Retina (tissue), 1 donor: ENCODE measurements at regions not wholly inside any gene's neighbourhood (a gene's known extent, or its start where the extent isn't known, plus 50 kb on each side); places are given as distances from the start of the nearest gene placed in this dataset.
A peak's percentile ranks its signal among the peaks of the same experiment; 100 is the strongest.

ENCODE experiments used
- DNase-seq: peaks from one replicate; pipeline ENCODE4 v3.0.0-alpha.2; 2016

- DNase-seq = no peak
These were observed 976.6 kb upstream of the SORCS1 start for GRCh38 chr10:108141064-108141463.

- no peak for DNase-seq
These were observed 967.8 kb upstream of the SORCS1 start for GRCh38 chr10:108132303-108132702.

- no peak for DNase-seq
These were observed 966.1 kb upstream of the SORCS1 start for GRCh38 chr10:108130575-108130974.

- DNase-seq = no peak
These were observed 947.7 kb upstream of the SORCS1 start for GRCh38 chr10:108112218-108112617.

- peak; percentile 33 for DNase-seq
These were observed 940.1 kb upstream of the SORCS1 start for GRCh38 chr10:108104551-108105156.

- DNase-seq = no peak
These were observed 932.8 kb upstream of the SORCS1 start for GRCh38 chr10:108097258-108097657.

GRCh38 chr10:108095932-108096925, 931.7 kb upstream of the SORCS1 start:
- DNase-seq = no peak

- no peak for DNase-seq
These were observed 926.1 kb upstream of the SORCS1 start for GRCh38 chr10:108090476-108091215.

GRCh38 chr10:108086502-108086901, 922.0 kb upstream of the SORCS1 start:
- DNase-seq = no peak

- no peak for DNase-seq
These were observed 918.1 kb upstream of the SORCS1 start for GRCh38 chr10:108082596-108082995.

- DNase-seq = no peak
These were observed 913.8 kb upstream of the SORCS1 start for GRCh38 chr10:108078263-108078662.

GRCh38 chr10:108072466-108072865, 908.0 kb upstream of the SORCS1 start:
- no peak for DNase-seq

- no peak for DNase-seq
These were observed 906.3 kb upstream of the SORCS1 start for GRCh38 chr10:108070789-108071188.

- no peak for DNase-seq
These were observed 904.6 kb upstream of the SORCS1 start for GRCh38 chr10:108069096-108069495.

GRCh38 chr10:108064746-108065260, 900.3 kb upstream of the SORCS1 start:
- peak; percentile 54 for DNase-seq

GRCh38 chr10:108060246-108060645, 895.7 kb upstream of the SORCS1 start:
- DNase-seq = no peak

- no peak for DNase-seq
These were observed 891.0 kb upstream of the SORCS1 start for GRCh38 chr10:108055506-108055905.

- DNase-seq = no peak
These were observed 888.5 kb upstream of the SORCS1 start for GRCh38 chr10:108052981-108053380.

GRCh38 chr10:108051218-108051617, 886.7 kb upstream of the SORCS1 start:
- no peak for DNase-seq

GRCh38 chr10:108050626-108051025, 886.1 kb upstream of the SORCS1 start:
- DNase-seq = no peak

- no peak for DNase-seq
These were observed 885.2 kb upstream of the SORCS1 start for GRCh38 chr10:108049668-108050067.

GRCh38 chr10:108048898-108049297, 884.4 kb upstream of the SORCS1 start:
- DNase-seq = no peak
